ENCODE measurements at regions not wholly inside any gene's neighbourhood (a gene's known extent, or its start where the extent isn't known, plus 50 kb on each side); places are given as distances from the start of the nearest gene placed in this dataset.

- H3K4me1 ChIP-seq (ENCODE audit: control insufficient read depth in 1 of 2, insufficient read depth in 2 of 2, low read length in 2 of 2): no peaks in the 10 kb centered on the region
- DNase-seq (no peak), ATAC-seq (ENCODE audit: low FRiP score) (no peak)
- H3K4me3 ChIP-seq (ENCODE audit: low read length in 2 of 2): no peak overlapping the region
- no peaks in the 10 kb centered on the region for H3K27me3 ChIP-seq (ENCODE audit: control insufficient read depth in 1 of 2, insufficient read depth in 2 of 2, low read length in 1 of 2)
- intact Hi-C loops (cut with DNase I): no loop called here
- H3K36me3 ChIP-seq (ENCODE audit: control insufficient read depth in 1 of 2, insufficient read depth in 2 of 2, low read length in 1 of 2): no peaks in the 10 kb centered on the region
- H3K27ac ChIP-seq (ENCODE audit: low read depth in 1 of 2, low read length in 2 of 2): no peak overlapping the region
- WGBS, 2 donors: 29 to 37% methylated on average over 9 of the region's 9 CpGs
- no peaks in the 10 kb centered on the region for H3K9me3 ChIP-seq (ENCODE audit: control insufficient read depth, low read length)
Observed at GRCh38 chr5:124580925-124581737, 165.3 kb downstream of the ZNF608 start.

GRCh38 chr5:124580512-124580911, 165.9 kb downstream of the ZNF608 start:
- ATAC-seq (ENCODE audit: low FRiP score): no peak
- intact Hi-C loops (cut with DNase I): no loop called here
- Histone ChIP-seq H3K9me3 (ENCODE audit: control insufficient read depth, low read length) (no peaks in the 10 kb centered on the region), H3K27ac (ENCODE audit: low read depth in 1 of 2, low read length in 2 of 2) (no peak overlapping the region), H3K4me1 (ENCODE audit: control insufficient read depth in 1 of 2, insufficient read depth in 2 of 2, low read length in 2 of 2) (no peaks in the 10 kb centered on the region), H3K36me3 (ENCODE audit: control insufficient read depth in 1 of 2, insufficient read depth in 2 of 2, low read length in 1 of 2) (no peaks in the 10 kb centered on the region), H3K4me3 (ENCODE audit: low read length in 2 of 2) (no peak overlapping the region), H3K27me3 (ENCODE audit: control insufficient read depth in 1 of 2, insufficient read depth in 2 of 2, low read length in 1 of 2) (no peaks in the 10 kb centered on the region)
- DNase-seq: no peak
- 89 to 97% methylated on average over 6 of the region's 6 CpGs for WGBS, 2 donors

- Histone ChIP-seq H3K9me3 (ENCODE audit: control insufficient read depth, low read length) (no peaks in the 10 kb centered on the region), H3K36me3 (ENCODE audit: control insufficient read depth in 1 of 2, insufficient read depth in 2 of 2, low read length in 1 of 2) (no peaks in the 10 kb centered on the region), H3K4me3 (ENCODE audit: low read length in 2 of 2) (no peak overlapping the region), H3K27ac (ENCODE audit: low read depth in 1 of 2, low read length in 2 of 2) (no peak overlapping the region), H3K4me1 (ENCODE audit: control insufficient read depth in 1 of 2, insufficient read depth in 2 of 2, low read length in 2 of 2) (peaks cover 0 to 4% of the 10 kb centered on the region in 2 donors), H3K27me3 (ENCODE audit: control insufficient read depth in 1 of 2, insufficient read depth in 2 of 2, low read length in 1 of 2) (no peaks in the 10 kb centered on the region)
- 75 to 81% methylated on average over 4 of the region's 4 CpGs for WGBS, 2 donors
- ATAC-seq (ENCODE audit: low FRiP score): no peak
- DNase-seq: no peak
- intact Hi-C loops (cut with DNase I): no loop called here
Observed at GRCh38 chr5:124576848-124577409, 169.5 kb downstream of the ZNF608 start.

- intact Hi-C loops (cut with DNase I): no loop called here
- no peaks in the 10 kb centered on the region for H3K9me3 ChIP-seq (ENCODE audit: control insufficient read depth, low read length)
- WGBS, 2 donors: 97 to 98% methylated on average over 7 of the region's 7 CpGs
Observed at GRCh38 chr5:124575725-124576124, 170.7 kb downstream of the ZNF608 start.

GRCh38 chr5:124574521-124575436, 171.7 kb downstream of the ZNF608 start:
- ATAC-seq (ENCODE audit: low FRiP score) (no peak), DNase-seq (no peak)
- intact Hi-C loops (cut with DNase I): no loop called here
- 96 to 98% methylated on average over 7 of the region's 7 CpGs for WGBS, 2 donors
- H3K27me3 ChIP-seq (ENCODE audit: control insufficient read depth in 1 of 2, insufficient read depth in 2 of 2, low read length in 1 of 2): no peaks in the 10 kb centered on the region
- H3K36me3 ChIP-seq (ENCODE audit: control insufficient read depth in 1 of 2, insufficient read depth in 2 of 2, low read length in 1 of 2): no peaks in the 10 kb centered on the region
- H3K4me1 ChIP-seq (ENCODE audit: control insufficient read depth in 1 of 2, insufficient read depth in 2 of 2, low read length in 2 of 2): peaks cover 0 to 4% of the 10 kb centered on the region in 2 donors
- no peak overlapping the region for H3K4me3 ChIP-seq (ENCODE audit: low read length in 2 of 2)
- H3K9me3 ChIP-seq (ENCODE audit: control insufficient read depth, low read length): no peaks in the 10 kb centered on the region
- H3K27ac ChIP-seq (ENCODE audit: low read depth in 1 of 2, low read length in 2 of 2): no peak overlapping the region

More at GRCh38 chr5:124575725-124576124, 170.7 kb downstream of the ZNF608 start:
- ATAC-seq (ENCODE audit: low FRiP score): no peak
- Histone ChIP-seq H3K27me3 (ENCODE audit: control insufficient read depth in 1 of 2, insufficient read depth in 2 of 2, low read length in 1 of 2) (no peaks in the 10 kb centered on the region), H3K36me3 (ENCODE audit: control insufficient read depth in 1 of 2, insufficient read depth in 2 of 2, low read length in 1 of 2) (no peaks in the 10 kb centered on the region), H3K27ac (ENCODE audit: low read depth in 1 of 2, low read length in 2 of 2) (no peak overlapping the region), H3K4me3 (ENCODE audit: low read length in 2 of 2) (no peak overlapping the region), H3K4me1 (ENCODE audit: control insufficient read depth in 1 of 2, insufficient read depth in 2 of 2, low read length in 2 of 2) (peaks cover 0 to 4% of the 10 kb centered on the region in 2 donors)
- no peak for DNase-seq

GRCh38 chr5:124572971-124573370, 173.5 kb downstream of the ZNF608 start:
- no peak overlapping the region for H3K4me3 ChIP-seq (ENCODE audit: low read length in 2 of 2)
- WGBS, 2 donors: 84% methylated on average over 5 of the region's 5 CpGs
- no peaks in the 10 kb centered on the region for H3K27me3 ChIP-seq (ENCODE audit: control insufficient read depth in 1 of 2, insufficient read depth in 2 of 2, low read length in 1 of 2)
- no peaks in the 10 kb centered on the region for H3K9me3 ChIP-seq (ENCODE audit: control insufficient read depth, low read length)
- no peaks in the 10 kb centered on the region for H3K36me3 ChIP-seq (ENCODE audit: control insufficient read depth in 1 of 2, insufficient read depth in 2 of 2, low read length in 1 of 2)
- no peak for DNase-seq
- no peak overlapping the region for H3K27ac ChIP-seq (ENCODE audit: low read depth in 1 of 2, low read length in 2 of 2)
- H3K4me1 ChIP-seq (ENCODE audit: control insufficient read depth in 1 of 2, insufficient read depth in 2 of 2, low read length in 2 of 2): peaks cover 0 to 4% of the 10 kb centered on the region in 2 donors
- intact Hi-C loops (cut with DNase I): no loop called here
- ATAC-seq (ENCODE audit: low FRiP score): no peak

GRCh38 chr5:124570285-124571035, 176.0 kb downstream of the ZNF608 start:
- Histone ChIP-seq H3K27me3 (ENCODE audit: control insufficient read depth in 1 of 2, insufficient read depth in 2 of 2, low read length in 1 of 2) (no peaks in the 10 kb centered on the region), H3K36me3 (ENCODE audit: control insufficient read depth in 1 of 2, insufficient read depth in 2 of 2, low read length in 1 of 2) (no peaks in the 10 kb centered on the region), H3K4me3 (ENCODE audit: low read length in 2 of 2) (no peak overlapping the region), H3K4me1 (ENCODE audit: control insufficient read depth in 1 of 2, insufficient read depth in 2 of 2, low read length in 2 of 2) (peaks cover 0 to 4% of the 10 kb centered on the region in 2 donors), H3K9me3 (ENCODE audit: control insufficient read depth, low read length) (no peaks in the 10 kb centered on the region), H3K27ac (ENCODE audit: low read depth in 1 of 2, low read length in 2 of 2) (no peak overlapping the region)
- DNase-seq: no peak
- 69 to 70% methylated on average over 9 of the region's 9 CpGs for WGBS, 2 donors
- intact Hi-C loops (cut with DNase I): no loop called here
- ATAC-seq (ENCODE audit: low FRiP score): no peak

GRCh38 chr5:124566875-124567450, 179.5 kb downstream of the ZNF608 start:
- Histone ChIP-seq H3K36me3 (ENCODE audit: control insufficient read depth in 1 of 2, insufficient read depth in 2 of 2, low read length in 1 of 2) (no peaks in the 10 kb centered on the region), H3K27ac (ENCODE audit: low read depth in 1 of 2, low read length in 2 of 2) (no peak overlapping the region), H3K27me3 (ENCODE audit: control insufficient read depth in 1 of 2, insufficient read depth in 2 of 2, low read length in 1 of 2) (no peaks in the 10 kb centered on the region), H3K9me3 (ENCODE audit: control insufficient read depth, low read length) (no peaks in the 10 kb centered on the region), H3K4me3 (ENCODE audit: low read length in 2 of 2) (no peak overlapping the region), H3K4me1 (ENCODE audit: control insufficient read depth in 1 of 2, insufficient read depth in 2 of 2, low read length in 2 of 2) (no peaks in the 10 kb centered on the region)
- WGBS, 2 donors: 91 to 97% methylated on average over 7 of the region's 7 CpGs
- ATAC-seq (ENCODE audit: low FRiP score) (no peak), DNase-seq (no peak)
- intact Hi-C loops (cut with DNase I): no loop called here
